Muscle of leg (tissue), 3 donors: ENCODE measurements at regions not wholly inside any gene's neighbourhood (a gene's known extent, or its start where the extent isn't known, plus 50 kb on each side); places are given as distances from the start of the nearest gene placed in this dataset.
"Not testable (repeated sequence)": the region's sequence is repeated elsewhere in the genome, so short reads cannot be mapped to it uniquely, and the experiment has no call there.

ENCODE experiments used
- DNase-seq: peaks from one replicate; pipeline ENCODE4 v3.0.0; 2013
- H3K27ac ChIP-seq: one replicate; pipeline ENCODE4 v1.5.1; 2013; ENCODE audit warnings: mild to moderate bottlenecking, low read length, control low read depth
- H3K27me3 ChIP-seq: one replicate; pipeline ENCODE4 v1.6.1; 2013; ENCODE audit warnings: low read length; ENCODE audit not compliant: control insufficient read depth, insufficient read depth
- H3K36me3 ChIP-seq: one replicate; pipeline ENCODE4 v1.6.1; 2013; ENCODE audit warnings: low read length; ENCODE audit not compliant: control insufficient read depth, insufficient read depth
- H3K4me1 ChIP-seq: one replicate; pipeline ENCODE4 v1.6.1; 2013; ENCODE audit warnings: low read length; ENCODE audit not compliant: control insufficient read depth, insufficient read depth
- H3K4me3 ChIP-seq: one replicate; pipeline ENCODE4 v1.5.1; 2013; ENCODE audit warnings: low read length, control low read depth
- H3K9me3 ChIP-seq: replicated peaks from 2 replicates; pipeline ENCODE4 v1.6.1; 2013; ENCODE audit warnings: low read depth, low read length; ENCODE audit not compliant: control insufficient read depth
- WGBS: methylation state at CpG from one replicate; pipeline ENCODE4 v1.1.5; 2013; ENCODE audit warnings: missing lambda C conversion rate; ENCODE audit not compliant: insufficient coverage; 5-methylcytosine and 5-hydroxymethylcytosine counted together

DNA sequence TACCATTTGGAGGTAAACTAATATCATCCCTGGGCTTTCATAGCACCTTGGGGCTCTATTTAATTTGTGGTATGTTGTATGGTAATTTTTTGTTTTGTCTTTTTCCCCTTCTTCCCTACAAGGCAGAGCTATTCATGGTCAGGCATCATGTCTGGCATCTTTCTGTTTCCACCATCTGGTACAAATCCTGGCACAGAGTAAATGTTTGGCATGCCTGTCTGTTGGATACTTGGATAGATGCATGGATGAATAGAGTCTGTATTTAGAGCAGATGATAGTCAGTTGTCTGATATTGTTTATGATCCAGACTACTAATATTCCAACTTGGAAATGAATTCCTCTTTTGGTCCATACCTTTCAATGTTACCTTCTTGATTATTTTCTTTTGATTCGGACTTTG is 139.8 kb downstream of the NEDD1 start:
- Histone ChIP-seq H3K36me3 (no peaks in the 10 kb centered on the region), H3K27me3 (no peaks in the 10 kb centered on the region), H3K9me3 (no peaks in the 10 kb centered on the region), H3K27ac (no peak overlapping the region), H3K4me3 (no peak overlapping the region), H3K4me1 (no peaks in the 10 kb centered on the region)
- no CpG with 5 or more reads among the region's 1 CpG for WGBS
- DNase-seq: no peak

DNA sequence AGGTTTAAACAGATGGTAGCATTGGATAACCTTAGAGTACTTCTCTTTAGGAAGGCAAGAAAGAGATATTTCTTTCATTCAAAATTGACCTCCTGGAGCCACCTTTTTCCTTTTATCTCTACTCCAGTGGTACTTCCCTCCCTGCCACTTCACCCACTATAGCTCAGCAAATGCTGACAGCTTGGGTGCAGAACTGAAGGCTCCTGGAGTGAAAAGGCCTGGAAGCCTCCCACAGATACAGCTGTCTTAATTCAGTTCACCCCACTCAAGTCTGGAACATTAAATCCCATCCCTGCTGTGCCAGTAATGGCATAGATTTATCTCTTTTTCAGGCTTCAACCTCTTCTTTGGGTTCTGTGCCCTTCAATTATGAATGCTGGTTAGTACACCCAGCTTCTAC is 140.3 kb downstream of the NEDD1 start:
- no peaks in the 10 kb centered on the region for H3K27me3 ChIP-seq
- H3K27ac ChIP-seq: no peak overlapping the region
- DNase-seq: no peak
- H3K9me3 ChIP-seq: no peaks in the 10 kb centered on the region
- no peak overlapping the region for H3K4me3 ChIP-seq
- H3K4me1 ChIP-seq: no peaks in the 10 kb centered on the region
- H3K36me3 ChIP-seq: no peaks in the 10 kb centered on the region

DNA sequence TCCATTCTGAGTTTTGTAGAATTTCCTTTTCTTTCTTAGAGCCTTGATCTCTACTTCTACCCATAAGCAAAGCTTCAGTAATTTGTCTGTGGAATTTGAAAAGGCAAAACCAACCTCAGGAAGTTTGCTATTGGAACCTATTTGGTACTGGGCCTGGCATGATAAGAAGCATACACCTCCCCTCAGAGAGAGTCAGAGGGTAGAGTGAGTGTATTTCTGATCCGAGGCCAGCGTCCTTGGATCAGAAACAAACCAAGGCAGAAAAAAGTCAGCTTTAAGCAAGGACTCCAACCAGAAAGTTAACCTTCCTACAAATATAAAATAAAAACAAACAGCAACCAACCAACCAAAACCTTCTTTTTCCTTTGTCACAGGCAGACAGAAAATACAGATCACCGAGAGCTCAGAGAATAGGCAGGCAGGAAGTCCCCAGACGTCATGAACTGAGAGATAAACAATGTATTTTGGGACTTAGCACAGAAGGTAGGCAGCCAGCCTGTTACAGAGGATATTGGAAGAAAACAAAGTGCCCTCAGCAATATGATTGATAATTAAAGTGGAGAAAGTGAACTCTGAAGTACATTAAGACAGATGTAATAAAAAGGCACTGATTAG is 141.5 kb downstream of the NEDD1 start:
- Histone ChIP-seq H3K27me3 (no peaks in the 10 kb centered on the region), H3K36me3 (no peaks in the 10 kb centered on the region), H3K4me1 (no peaks in the 10 kb centered on the region), H3K4me3 (no peak overlapping the region), H3K9me3 (no peaks in the 10 kb centered on the region), H3K27ac (no peak overlapping the region)
- WGBS: 25% methylated on average over 1 of the region's 4 CpGs
- no peak for DNase-seq

DNA sequence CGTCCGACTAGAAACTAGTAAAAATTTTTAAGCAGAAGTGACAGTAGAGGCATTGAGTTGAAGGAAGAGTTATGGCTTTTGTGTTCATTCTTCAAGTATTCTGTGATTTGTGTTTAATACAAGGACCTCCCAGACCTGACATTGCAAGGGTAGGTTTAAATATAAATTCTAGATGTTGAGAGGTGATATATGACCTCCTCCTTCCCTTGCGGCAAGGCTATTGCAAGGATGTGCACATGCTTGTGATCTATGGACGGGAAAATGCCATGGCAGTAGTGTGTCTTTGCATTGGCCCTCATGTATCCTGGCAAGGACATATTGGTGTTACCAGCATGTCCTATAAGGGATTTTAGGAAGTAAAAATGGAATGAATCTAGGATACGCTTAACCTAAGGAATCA is 143.5 kb downstream of the NEDD1 start:
- no peak overlapping the region for H3K4me3 ChIP-seq
- no peaks in the 10 kb centered on the region for H3K36me3 ChIP-seq
- DNase-seq: no peak
- no peaks in the 10 kb centered on the region for H3K9me3 ChIP-seq
- H3K4me1 ChIP-seq: no peaks in the 10 kb centered on the region
- 100% methylated on average over 1 of the region's 5 CpGs for WGBS
- H3K27me3 ChIP-seq: no peaks in the 10 kb centered on the region
- no peak overlapping the region for H3K27ac ChIP-seq

DNA sequence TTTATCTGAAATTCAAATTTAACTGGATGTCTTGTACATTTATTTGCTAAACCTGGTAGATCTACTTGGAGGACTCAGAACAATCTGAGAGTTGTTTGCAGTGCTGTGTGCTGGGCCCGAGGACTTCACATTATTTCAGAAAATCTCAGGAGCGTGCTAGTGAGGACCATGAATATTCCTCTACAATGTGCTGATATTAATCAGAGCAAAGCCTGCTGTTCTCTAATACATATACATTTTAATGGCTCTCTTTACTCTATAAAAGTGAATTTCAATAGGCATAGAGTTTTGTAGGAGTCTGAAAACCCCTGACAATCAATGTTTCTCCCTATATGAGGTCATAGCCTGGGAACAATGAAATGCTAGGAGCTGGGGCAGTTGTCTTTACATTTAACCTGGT is 144.3 kb downstream of the NEDD1 start:
- 100% methylated on average over 1 of the region's 2 CpGs for WGBS
- Histone ChIP-seq H3K9me3 (no peaks in the 10 kb centered on the region), H3K27me3 (no peaks in the 10 kb centered on the region), H3K4me3 (no peak overlapping the region), H3K4me1 (no peaks in the 10 kb centered on the region), H3K36me3 (no peaks in the 10 kb centered on the region), H3K27ac (no peak overlapping the region)
- DNase-seq: no peak

- Histone ChIP-seq H3K36me3 (no peaks in the 10 kb centered on the region), H3K4me3 (no peak overlapping the region), H3K27ac (no peak overlapping the region), H3K27me3 (no peaks in the 10 kb centered on the region), H3K9me3 (no peaks in the 10 kb centered on the region), H3K4me1 (no peaks in the 10 kb centered on the region)
- WGBS: 50% methylated on average over 1 of the region's 3 CpGs
- DNase-seq: peak; percentile 72
Observed at GRCh38 chr12:97061171-97061570, 154.1 kb downstream of the NEDD1 start.

DNA sequence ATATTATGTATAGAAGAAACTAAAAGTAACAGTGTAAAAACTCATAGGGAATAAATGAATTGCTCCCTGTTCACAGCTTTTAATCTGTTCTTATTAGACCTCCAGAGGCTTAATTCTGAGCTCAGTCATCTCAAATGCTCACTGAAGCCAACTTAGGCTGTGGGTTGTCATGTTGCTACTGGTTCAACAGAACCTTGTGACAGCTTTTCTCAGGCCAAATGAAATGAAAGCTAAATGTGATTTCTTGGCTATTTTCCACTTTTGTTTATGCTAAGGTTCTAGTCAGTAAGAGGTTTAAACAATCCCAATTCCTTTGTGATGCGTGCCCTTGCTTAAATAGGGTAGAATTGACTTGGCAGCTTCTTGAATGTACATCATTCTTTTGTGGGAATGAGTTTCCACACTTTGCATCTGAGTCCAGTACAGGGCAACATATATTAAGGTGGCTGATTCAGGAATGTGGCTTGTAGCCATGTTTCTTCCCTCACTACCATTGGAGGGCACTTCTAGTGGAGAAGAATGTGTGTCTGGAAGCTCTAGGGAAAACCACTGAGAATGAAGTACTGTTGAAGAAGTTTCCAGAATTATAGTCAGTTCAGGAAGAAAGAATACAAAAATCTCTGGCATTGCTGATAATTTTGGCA is 156.4 kb downstream of the NEDD1 start:
- WGBS: no CpG with 5 or more reads among the region's 1 CpG

DNA sequence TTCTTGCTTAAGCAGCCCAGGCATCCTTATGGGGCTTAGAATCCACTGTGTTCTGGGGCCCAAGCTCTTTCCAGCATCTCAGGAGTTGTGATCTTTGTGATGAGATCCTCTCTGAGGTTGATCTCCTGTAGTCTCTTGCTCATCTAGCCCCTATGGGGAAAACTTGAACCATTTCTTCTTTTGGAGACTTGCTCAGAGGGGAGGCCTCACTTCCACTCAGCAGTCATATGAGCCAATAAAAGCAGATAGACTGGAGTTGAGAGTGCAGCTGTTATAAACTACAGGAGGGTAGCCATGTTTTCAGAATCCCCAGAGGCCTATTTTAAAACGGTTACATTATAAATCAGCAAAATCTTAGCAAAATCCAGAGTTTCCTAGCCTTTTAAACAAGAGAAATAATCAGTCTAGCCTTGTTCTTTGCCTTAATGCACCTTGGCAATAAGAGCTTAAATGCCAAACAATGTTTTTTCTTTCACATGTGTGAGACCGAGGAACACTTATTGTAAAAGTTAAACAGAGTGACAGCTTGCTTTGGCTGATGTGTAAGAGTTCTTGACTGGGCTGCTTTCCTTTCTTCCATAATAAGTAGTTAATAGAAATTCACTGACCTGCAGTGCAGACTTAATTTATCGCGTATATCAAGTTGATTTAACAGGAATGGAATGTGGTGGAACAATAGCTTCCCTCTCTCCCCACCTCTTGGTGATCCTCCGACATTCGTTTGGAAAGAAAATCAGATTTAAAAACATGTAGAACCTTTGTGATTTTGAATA is 168.3 kb downstream of the NEDD1 start:
- H3K36me3 ChIP-seq: no peaks in the 10 kb centered on the region
- H3K4me3 ChIP-seq: no peak overlapping the region
- WGBS: no CpG with 5 or more reads among the region's 6 CpGs
- H3K9me3 ChIP-seq: no peaks in the 10 kb centered on the region
- no peaks in the 10 kb centered on the region for H3K4me1 ChIP-seq
- peak; percentile 76 for DNase-seq
- H3K27me3 ChIP-seq: no peaks in the 10 kb centered on the region
- peak overlapping the region; percentile 21 for H3K27ac ChIP-seq

More for the DNA sequence above, 156.4 kb downstream of the NEDD1 start:
- DNase-seq: no peak
- Histone ChIP-seq H3K4me3 (no peak overlapping the region), H3K4me1 (no peaks in the 10 kb centered on the region), H3K27me3 (no peaks in the 10 kb centered on the region), H3K9me3 (no peaks in the 10 kb centered on the region), H3K27ac (no peak overlapping the region), H3K36me3 (no peaks in the 10 kb centered on the region)

DNA sequence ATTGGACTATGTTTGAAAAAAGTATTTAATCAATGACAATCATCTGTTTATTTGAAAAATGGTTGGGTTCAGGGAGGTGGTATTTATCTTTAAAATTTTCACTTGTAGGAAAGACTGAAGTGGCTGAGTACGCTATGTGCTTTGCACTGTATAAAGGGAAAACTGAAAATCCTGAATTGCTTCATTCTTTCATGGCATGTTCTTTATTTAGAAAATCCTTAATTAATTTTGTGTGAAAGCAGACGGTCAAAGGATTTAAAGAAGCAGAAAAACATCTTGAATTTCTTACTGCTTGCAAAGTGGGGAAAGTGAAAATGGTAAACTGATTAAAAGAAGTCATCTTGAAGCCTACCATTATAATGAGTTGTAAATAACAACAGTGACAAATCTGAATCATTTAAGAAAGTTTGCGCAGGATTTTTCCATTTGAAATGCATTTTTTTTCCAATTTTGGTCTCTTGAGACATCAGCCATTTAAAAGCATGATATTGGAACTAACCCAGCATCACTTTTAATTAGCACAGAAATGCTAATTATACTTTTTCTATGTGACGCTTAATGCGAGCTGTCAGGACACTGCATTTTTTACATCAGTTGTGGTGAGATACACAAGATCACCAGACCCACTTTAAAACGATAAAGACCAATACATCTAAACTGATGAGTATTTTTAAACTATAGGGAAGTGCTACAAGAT is 169.0 kb downstream of the NEDD1 start:
- 71% methylated on average over 1 of the region's 6 CpGs for WGBS
- H3K4me3 ChIP-seq: no peak overlapping the region
- H3K9me3 ChIP-seq: no peaks in the 10 kb centered on the region
- no peak overlapping the region for H3K27ac ChIP-seq
- no peak for DNase-seq
- H3K4me1 ChIP-seq: no peaks in the 10 kb centered on the region
- no peaks in the 10 kb centered on the region for H3K36me3 ChIP-seq
- H3K27me3 ChIP-seq: no peaks in the 10 kb centered on the region

GRCh38 chr12:97076912-97077311 is 169.9 kb downstream of the NEDD1 start:
- H3K36me3 ChIP-seq, H3K9me3 ChIP-seq, H3K27me3 ChIP-seq, H3K27ac ChIP-seq, DNase-seq, H3K4me1 ChIP-seq, H3K4me3 ChIP-seq: not testable (repeated sequence)
- WGBS: 96% methylated on average over 5 of the region's 9 CpGs
